GM12892 (cell line): ENCODE measurements at regions not wholly inside any gene's neighbourhood (a gene's known extent, or its start where the extent isn't known, plus 50 kb on each side); places are given as distances from the start of the nearest gene placed in this dataset.

Experiments
- POLR2A ChIP-seq: IDR thresholded peaks from 2 replicates; pipeline ENCODE4 v1.6.1; 2011; ENCODE audit warnings: low read depth, low read length, control low read depth
- TAF1 ChIP-seq: IDR thresholded peaks from 2 replicates; pipeline ENCODE4 v1.6.1; 2011; ENCODE audit warnings: low read depth, mild to moderate bottlenecking, control low read depth, low read length, borderline replicate concordance

- TF ChIP-seq POLR2A: no peak
- TF ChIP-seq TAF1: no peak
These were observed 253.2 kb downstream of the SUCLA2 start for GRCh38 chr13:47747901-47748300.
